Activated naive CD4-positive, alpha-beta T cell treated with anti-CD3 and anti-CD28 coated beads for 36 hours (primary cell): ENCODE measurements at regions not wholly inside any gene's neighbourhood (a gene's known extent, or its start where the extent isn't known, plus 50 kb on each side); places are given as distances from the start of the nearest gene placed in this dataset.
A peak's percentile ranks its signal among the peaks of the same experiment; 100 is the strongest.

Source experiments
- CTCF ChIA-PET: fragments of 350-600 bp; sonication (Branson Sonifier 250); formaldehyde crosslinking; loops from one replicate; lab custom pipeline; 2021; ENCODE audit warnings: antibody characterized with exemption; lab: Charles Lee
- DNase-seq: peaks from one replicate; pipeline ENCODE4 v3.0.0-alpha.2; 2020
- H3K27ac Mint-ChIP-seq: one replicate; pipeline ENCODE4 v1.8.0; 2021; ENCODE audit warnings: mild to moderate bottlenecking, mixed read lengths
- H3K27me3 Mint-ChIP-seq: one replicate; pipeline ENCODE4 v1.8.0; 2021; ENCODE audit warnings: low read depth, mixed read lengths
- H3K36me3 Mint-ChIP-seq: one replicate; pipeline ENCODE4 v1.8.0; 2021; ENCODE audit warnings: low read depth, mixed read lengths
- H3K4me1 Mint-ChIP-seq: one replicate; pipeline ENCODE4 v1.8.0; 2021; ENCODE audit warnings: low read depth, mixed read lengths
- H3K4me3 Mint-ChIP-seq: one replicate; pipeline ENCODE4 v1.8.0; 2021; ENCODE audit warnings: mild to moderate bottlenecking, moderate library complexity, mixed read lengths
- H3K9me3 Mint-ChIP-seq: one replicate; pipeline ENCODE4 v1.8.0; 2021; ENCODE audit warnings: mixed read lengths
- intact Hi-C: fragments of 100-400 bp; cut with micrococcal nuclease; formaldehyde crosslinking; loops from one replicate; pipeline ENCODE4 v1.15.1; 2023

DNA sequence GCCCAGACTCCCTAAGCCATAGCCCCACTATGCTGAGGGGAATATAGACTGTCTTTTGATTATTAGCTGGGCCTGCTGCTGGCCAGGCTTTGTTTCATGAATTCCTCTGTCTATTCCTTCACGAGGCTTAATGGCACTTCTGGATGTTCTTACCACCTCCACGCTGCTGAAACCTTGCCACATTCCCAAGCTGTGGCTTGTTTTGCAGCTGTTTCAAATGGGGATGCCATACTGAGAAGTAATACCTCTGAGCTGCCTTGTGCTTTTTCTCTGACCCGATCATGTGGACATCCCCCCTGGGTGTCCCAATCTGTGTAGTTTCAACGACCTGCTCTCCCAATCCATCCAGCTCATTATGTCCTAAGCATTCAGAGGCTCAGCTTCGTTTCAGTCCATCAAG is 114.1 kb downstream of the ICOS start:
- H3K36me3 Mint-ChIP-seq, result no peaks in the 10 kb centered on the region
- no peaks in the 10 kb centered on the region for H3K27me3 Mint-ChIP-seq
- CTCF ChIA-PET, result interaction anchor here (0.6 to 3.8 kb wide), 20 partner anchors 11 to 474 kb away, joined by 3 to 12 read pairs (median 4); no protein-coding TSS in a partner anchor
- peaks cover 24% of the 10 kb centered on the region for H3K4me1 Mint-ChIP-seq
- no peak overlapping the region for H3K4me3 Mint-ChIP-seq
- intact Hi-C loops, result loop anchor here (1.0 to 2.0 kb wide), 2 partner anchors 26 to 121 kb away; no protein-coding TSS in a partner anchor
- no peaks in the 10 kb centered on the region for H3K9me3 Mint-ChIP-seq
- no peak for DNase-seq
- no peak overlapping the region for H3K27ac Mint-ChIP-seq

DNA sequence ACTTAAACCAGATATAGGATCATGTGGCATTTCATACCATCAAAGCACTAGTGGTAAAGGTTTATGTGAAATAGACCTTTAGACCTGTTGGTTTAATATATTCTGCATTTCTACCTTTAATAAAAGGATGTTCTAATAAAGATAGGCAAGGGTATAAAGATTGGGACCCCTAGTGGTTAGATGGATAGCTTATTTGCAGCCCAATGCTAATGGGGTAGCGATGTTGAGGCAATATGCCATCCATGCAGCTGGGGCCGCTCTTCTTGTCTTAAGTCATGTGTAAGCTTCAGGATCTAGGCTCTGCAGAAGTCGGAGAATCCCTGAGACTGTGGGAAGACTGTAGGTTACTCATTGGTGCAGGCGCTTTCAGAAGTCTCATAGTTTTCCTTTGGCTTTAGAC is 114.9 kb downstream of the ICOS start:
- CTCF ChIA-PET, result interaction anchor here (0.6 to 2.2 kb wide), 18 partner anchors 11 to 220 kb away, joined by 3 to 12 read pairs (median 4); no protein-coding TSS in a partner anchor
- intact Hi-C loops, result loop anchor here (1.0 to 2.0 kb wide), 2 partner anchors 27 to 122 kb away; no protein-coding TSS in a partner anchor

DNA sequence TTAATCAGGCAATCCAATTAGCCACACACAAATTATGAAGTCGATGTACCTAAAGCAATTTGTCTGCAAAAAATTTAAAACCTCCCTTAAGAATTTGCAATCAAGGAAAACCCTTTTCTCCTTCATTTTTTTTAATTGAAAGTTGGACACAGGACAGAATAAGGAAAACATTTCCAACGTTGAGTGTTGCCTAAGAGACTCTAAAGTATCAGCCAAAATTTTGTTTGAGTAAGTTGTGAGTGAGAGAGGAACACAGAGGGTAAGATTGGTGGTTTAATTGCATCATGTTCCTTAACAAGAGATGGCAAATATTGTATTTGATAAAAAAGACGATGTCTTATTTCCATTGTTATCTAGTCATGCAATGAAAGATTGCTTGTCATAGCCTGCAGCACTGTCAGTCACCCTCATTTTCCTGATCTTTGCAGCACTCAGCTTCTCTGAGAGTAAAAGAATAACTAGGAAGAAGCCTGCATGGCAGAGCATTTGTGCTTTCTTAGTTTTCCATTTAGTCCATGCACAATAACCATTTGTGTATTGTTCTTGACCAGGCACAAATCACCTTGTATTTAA is 115.5 kb downstream of the ICOS start:
- no peaks in the 10 kb centered on the region for H3K9me3 Mint-ChIP-seq
- CTCF ChIA-PET, result interaction anchor here (0.5 to 2.2 kb wide), 10 partner anchors 10 to 123 kb away, joined by 3 to 12 read pairs (median 7); no protein-coding TSS in a partner anchor
- H3K4me1 Mint-ChIP-seq, result peaks cover 13% of the 10 kb centered on the region
- intact Hi-C loops, result loop anchor here (1.0 to 2.0 kb wide), 2 partner anchors 27 to 123 kb away; no protein-coding TSS in a partner anchor
- no peak for DNase-seq
- H3K4me3 Mint-ChIP-seq, result no peak overlapping the region
- H3K36me3 Mint-ChIP-seq, result no peaks in the 10 kb centered on the region
- H3K27me3 Mint-ChIP-seq, result no peaks in the 10 kb centered on the region
- no peak overlapping the region for H3K27ac Mint-ChIP-seq

More for the DNA sequence above, 114.9 kb downstream of the ICOS start:
- no peaks in the 10 kb centered on the region for H3K27me3 Mint-ChIP-seq
- no peak overlapping the region for H3K4me3 Mint-ChIP-seq
- H3K27ac Mint-ChIP-seq, result no peak overlapping the region
- H3K9me3 Mint-ChIP-seq, result no peaks in the 10 kb centered on the region
- peaks cover 17% of the 10 kb centered on the region for H3K4me1 Mint-ChIP-seq
- DNase-seq, result no peak
- H3K36me3 Mint-ChIP-seq, result no peaks in the 10 kb centered on the region

DNA sequence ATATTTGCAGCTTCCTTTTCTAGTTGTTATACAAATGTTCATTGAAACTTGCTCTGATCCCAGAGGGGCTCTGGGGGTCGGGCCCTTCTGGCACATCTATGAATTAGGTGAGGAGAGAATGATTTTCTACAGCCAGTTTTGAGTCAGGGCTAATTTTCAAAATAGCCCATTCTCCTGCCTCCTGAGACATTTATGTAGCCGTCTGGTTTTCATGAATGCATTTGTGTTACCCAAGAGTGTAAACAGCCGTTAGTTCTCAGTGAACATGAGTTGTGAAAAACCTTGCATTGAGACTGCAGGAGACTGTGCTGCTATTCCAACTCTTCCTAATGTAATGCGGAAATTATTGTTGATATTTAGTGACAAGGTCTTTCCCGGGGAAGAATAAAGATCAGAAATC is 122.5 kb downstream of the ICOS start:
- Mint-ChIP-seq H3K9me3 (no peaks in the 10 kb centered on the region), H3K36me3 (no peaks in the 10 kb centered on the region), H3K4me3 (no peak overlapping the region), H3K27me3 (no peaks in the 10 kb centered on the region), H3K4me1 (peaks cover 2% of the 10 kb centered on the region), H3K27ac (no peak overlapping the region)
- no peak for DNase-seq
- CTCF ChIA-PET, result interaction anchor here (0.8 kb wide), 1 partner anchor 13 kb away, joined by 3 read pairs; no protein-coding TSS in a partner anchor
- intact Hi-C loops, result no loop called here

DNA sequence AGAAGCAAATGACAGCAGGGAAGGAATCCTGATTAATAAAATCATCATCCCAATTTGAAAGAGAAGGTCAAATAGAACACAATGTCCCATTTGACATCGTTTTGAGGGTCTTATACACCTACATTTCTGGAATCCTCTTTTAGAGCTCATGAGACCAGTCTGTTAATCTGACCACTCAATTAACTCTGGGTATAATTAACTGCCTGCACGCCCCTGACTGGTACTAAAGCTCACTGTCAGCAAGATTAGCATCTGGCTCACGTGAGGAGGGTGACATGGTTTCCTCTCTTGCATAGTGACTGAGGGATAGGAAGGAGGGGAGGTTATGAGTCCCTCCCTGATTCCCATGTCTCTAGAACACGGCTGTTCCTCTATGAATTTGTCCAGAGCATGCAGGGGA is 124.3 kb downstream of the ICOS start:
- no peak overlapping the region for H3K4me3 Mint-ChIP-seq
- peaks cover 2% of the 10 kb centered on the region for H3K4me1 Mint-ChIP-seq
- H3K36me3 Mint-ChIP-seq, result no peaks in the 10 kb centered on the region
- no peaks in the 10 kb centered on the region for H3K9me3 Mint-ChIP-seq
- no peak for DNase-seq
- intact Hi-C loops, result no loop called here
- CTCF ChIA-PET, result interaction anchor here (3.9 kb wide), 1 partner anchor 12 kb away, joined by 19 read pairs; no protein-coding TSS in a partner anchor
- H3K27ac Mint-ChIP-seq, result no peak overlapping the region
- H3K27me3 Mint-ChIP-seq, result no peaks in the 10 kb centered on the region

DNA sequence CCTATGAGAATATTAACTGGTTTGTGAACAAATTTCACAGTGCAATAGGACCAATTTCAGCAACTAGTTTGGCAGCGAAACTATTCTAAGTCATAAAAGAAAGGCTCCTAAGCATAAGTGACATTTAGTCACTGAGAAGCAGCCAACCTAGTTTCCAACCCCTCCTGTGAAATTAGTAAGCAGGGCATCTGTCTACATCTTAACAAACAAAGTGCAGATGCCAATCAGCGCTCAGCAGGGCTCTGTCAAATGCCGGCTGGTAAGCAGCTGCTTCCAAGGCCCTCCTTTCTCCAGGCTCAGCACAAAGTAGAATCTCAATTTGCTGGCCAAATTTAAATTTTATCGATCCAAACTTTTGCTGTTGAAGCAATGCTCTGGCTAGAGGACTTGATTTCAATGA is 124.7 kb downstream of the ICOS start:
- H3K4me3 Mint-ChIP-seq, result no peak overlapping the region
- no peaks in the 10 kb centered on the region for H3K27me3 Mint-ChIP-seq
- peaks cover 2% of the 10 kb centered on the region for H3K4me1 Mint-ChIP-seq
- no peak for DNase-seq
- intact Hi-C loops, result no loop called here
- CTCF ChIA-PET, result interaction anchor here (1.8 to 3.9 kb wide), 2 partner anchors 10 to 12 kb away, joined by 9 to 19 read pairs; no protein-coding TSS in a partner anchor
- no peaks in the 10 kb centered on the region for H3K36me3 Mint-ChIP-seq
- no peaks in the 10 kb centered on the region for H3K9me3 Mint-ChIP-seq
- H3K27ac Mint-ChIP-seq, result no peak overlapping the region

DNA sequence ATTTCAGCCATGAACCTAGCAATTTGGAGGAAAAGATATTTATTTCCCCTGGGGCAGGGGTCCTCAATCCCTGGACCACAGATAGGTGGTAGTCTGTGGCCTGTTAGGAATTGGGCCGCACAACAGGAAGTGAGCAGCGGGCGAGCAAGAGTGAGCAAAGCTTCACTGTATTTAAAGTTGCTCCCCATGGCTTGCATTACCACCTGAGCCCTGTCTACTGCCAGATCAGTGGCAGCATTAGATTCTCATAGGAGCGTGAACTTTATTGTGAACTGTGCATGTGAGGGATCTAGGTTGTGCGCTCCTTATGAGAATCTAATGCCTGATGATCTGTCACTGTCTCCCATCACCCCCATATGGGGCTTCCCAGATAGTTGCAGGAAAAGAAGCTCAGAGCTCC is 127.6 kb downstream of the ICOS start:
- H3K4me3 Mint-ChIP-seq, result no peak overlapping the region
- peaks cover 2% of the 10 kb centered on the region for H3K4me1 Mint-ChIP-seq
- no peaks in the 10 kb centered on the region for H3K27me3 Mint-ChIP-seq
- H3K9me3 Mint-ChIP-seq, result no peaks in the 10 kb centered on the region
- CTCF ChIA-PET, result interaction anchor here (3.9 kb wide), 1 partner anchor 9 kb away, joined by 19 read pairs; no protein-coding TSS in a partner anchor
- no peaks in the 10 kb centered on the region for H3K36me3 Mint-ChIP-seq
- DNase-seq, result no peak
- intact Hi-C loops, result no loop called here
- H3K27ac Mint-ChIP-seq, result no peak overlapping the region

DNA sequence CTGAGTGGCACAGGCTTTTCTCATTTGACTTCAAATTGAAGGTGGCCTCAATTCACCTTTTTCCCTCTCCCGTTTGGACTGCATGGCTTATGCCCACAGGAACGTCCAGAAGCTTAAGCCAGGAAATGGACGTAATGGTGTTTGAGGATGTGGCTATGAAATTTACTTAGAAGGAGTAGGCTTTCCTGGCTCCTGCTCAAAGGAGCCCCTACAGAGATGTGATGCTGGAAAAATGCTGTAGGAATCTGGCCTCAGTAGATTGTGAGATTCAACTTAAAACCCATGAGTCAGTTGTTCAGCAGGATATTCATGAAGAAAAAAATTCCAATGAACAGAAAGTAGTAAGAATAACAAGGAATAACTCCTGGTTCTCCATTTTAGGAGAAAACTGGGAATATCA is 129.0 kb downstream of the ICOS start:
- CTCF ChIA-PET, result interaction anchor here (0.9 to 1.1 kb wide), 2 partner anchors 9 to 15 kb away, joined by 3 to 4 read pairs; no protein-coding TSS in a partner anchor
- no peak overlapping the region for H3K4me3 Mint-ChIP-seq
- H3K4me1 Mint-ChIP-seq, result peaks cover 5% of the 10 kb centered on the region
- no peak for DNase-seq
- H3K27ac Mint-ChIP-seq, result no peak overlapping the region
- H3K36me3 Mint-ChIP-seq, result no peaks in the 10 kb centered on the region
- no peaks in the 10 kb centered on the region for H3K9me3 Mint-ChIP-seq
- intact Hi-C loops, result no loop called here
- no peaks in the 10 kb centered on the region for H3K27me3 Mint-ChIP-seq

DNA sequence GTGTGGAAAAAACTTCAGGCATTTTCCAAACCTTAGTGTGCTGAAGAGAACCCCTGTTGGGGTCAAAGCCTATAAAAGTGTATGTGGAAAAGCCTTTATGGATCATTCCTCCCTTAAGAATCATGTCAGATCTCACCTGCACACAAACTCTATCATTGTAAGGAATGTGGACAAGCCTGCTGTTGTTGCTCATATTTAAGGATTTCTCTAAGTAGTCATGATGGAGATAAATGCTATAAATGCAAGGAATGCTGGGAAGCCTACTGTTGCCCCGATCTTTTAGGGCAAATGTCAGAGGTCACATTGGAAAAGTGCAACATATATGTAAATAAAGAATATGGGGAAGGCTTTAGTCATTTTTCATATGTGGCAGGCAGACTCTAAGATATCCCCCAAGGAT is 129.5 kb downstream of the ICOS start:
- Mint-ChIP-seq H3K27ac (no peak overlapping the region), H3K4me3 (no peak overlapping the region), H3K9me3 (no peaks in the 10 kb centered on the region), H3K4me1 (peaks cover 4% of the 10 kb centered on the region), H3K27me3 (no peaks in the 10 kb centered on the region), H3K36me3 (no peaks in the 10 kb centered on the region)
- intact Hi-C loops, result no loop called here
- no peak for DNase-seq
- CTCF ChIA-PET, result interaction anchor here (1.1 kb wide), 1 partner anchor 84 kb away, joined by 4 read pairs; no protein-coding TSS in a partner anchor

DNA sequence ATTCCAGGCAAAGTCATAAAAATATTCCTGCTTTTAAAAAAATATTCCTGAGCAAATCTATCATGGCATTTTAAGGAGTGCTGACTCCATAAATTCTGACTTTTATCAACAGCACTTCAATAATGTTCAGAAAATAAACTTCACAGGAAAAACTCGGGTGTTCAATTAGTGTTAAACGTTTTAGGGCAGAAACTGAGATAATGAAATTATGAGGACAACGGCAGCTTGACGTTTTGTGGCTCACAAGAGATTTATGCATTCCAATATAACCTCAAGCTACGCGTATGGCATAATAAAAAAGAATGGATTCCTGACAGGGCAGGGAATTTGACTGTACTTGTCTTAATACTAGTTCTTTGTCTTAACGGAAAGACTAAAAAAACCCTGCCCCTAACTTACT is 133.2 kb downstream of the ICOS start:
- no peak for DNase-seq
- no peak overlapping the region for H3K27ac Mint-ChIP-seq
- intact Hi-C loops, result loop anchor here (5.0 kb wide), 3 partner anchors 143 to 192 kb away; no protein-coding TSS in a partner anchor
- H3K36me3 Mint-ChIP-seq, result no peaks in the 10 kb centered on the region
- CTCF ChIA-PET, result interaction anchor here (1.3 to 9.2 kb wide), 2 partner anchors 11 to 108 kb away, joined by 3 to 142 read pairs; no protein-coding TSS in a partner anchor
- H3K4me3 Mint-ChIP-seq, result no peak overlapping the region
- H3K9me3 Mint-ChIP-seq, result no peaks in the 10 kb centered on the region
- H3K27me3 Mint-ChIP-seq, result peaks cover 2% of the 10 kb centered on the region
- peaks cover 10% of the 10 kb centered on the region for H3K4me1 Mint-ChIP-seq

DNA sequence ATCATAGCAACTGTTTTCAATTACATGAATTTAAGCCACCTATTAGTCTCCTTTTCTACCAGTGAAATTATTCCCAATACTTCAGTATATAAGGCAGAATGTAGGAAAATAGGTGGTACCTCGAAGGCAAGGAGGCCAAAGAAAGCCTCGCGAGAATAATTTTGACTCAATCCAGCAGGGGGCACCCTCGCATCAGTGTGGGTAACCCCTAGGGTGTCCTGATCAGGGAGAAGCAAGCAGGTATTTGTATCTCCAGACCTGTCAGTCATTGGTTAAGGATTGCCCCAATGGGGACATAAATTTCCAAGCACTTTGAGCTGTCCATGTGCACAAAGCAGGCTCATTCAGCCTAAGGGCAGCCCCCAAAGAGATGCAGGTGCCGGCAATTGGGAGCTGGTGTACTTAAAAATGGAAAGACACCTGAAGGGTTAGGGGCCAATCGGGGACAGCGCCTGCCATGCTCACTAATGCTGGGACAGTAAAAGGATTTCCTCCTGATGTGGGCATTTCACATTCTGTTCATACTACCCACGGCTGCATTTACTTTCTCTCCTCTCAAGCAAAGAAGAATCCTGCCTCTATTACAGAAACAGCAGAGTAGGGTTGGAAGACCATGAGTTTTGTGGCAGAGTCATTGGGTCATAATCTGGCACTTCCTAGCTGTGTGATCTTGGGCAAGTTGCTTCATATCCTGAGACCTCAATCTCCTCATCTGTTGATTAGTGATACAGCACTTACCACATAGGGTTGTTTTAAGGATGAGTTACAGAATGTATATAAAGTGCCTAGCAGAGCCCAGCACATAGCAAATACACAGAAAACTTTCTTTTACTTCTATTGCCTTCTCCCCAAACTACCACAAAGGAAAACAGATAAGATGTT is 136.1 kb downstream of the ICOS start:
- CTCF ChIA-PET, result interaction anchor here (0.6 to 9.2 kb wide), 35 partner anchors 8 to 247 kb away, joined by 3 to 142 read pairs (median 4); no protein-coding TSS in a partner anchor
- H3K4me1 Mint-ChIP-seq, result peaks cover 10% of the 10 kb centered on the region
- peak; percentile 92 for DNase-seq
- intact Hi-C loops, result loop anchor here (1.0 to 5.0 kb wide), 8 partner anchors 32 to 253 kb away; no protein-coding TSS in a partner anchor
- no peak overlapping the region for H3K4me3 Mint-ChIP-seq
- no peak overlapping the region for H3K27ac Mint-ChIP-seq
- H3K36me3 Mint-ChIP-seq, result no peaks in the 10 kb centered on the region
- no peaks in the 10 kb centered on the region for H3K9me3 Mint-ChIP-seq
- H3K27me3 Mint-ChIP-seq, result peaks cover 2% of the 10 kb centered on the region

DNA sequence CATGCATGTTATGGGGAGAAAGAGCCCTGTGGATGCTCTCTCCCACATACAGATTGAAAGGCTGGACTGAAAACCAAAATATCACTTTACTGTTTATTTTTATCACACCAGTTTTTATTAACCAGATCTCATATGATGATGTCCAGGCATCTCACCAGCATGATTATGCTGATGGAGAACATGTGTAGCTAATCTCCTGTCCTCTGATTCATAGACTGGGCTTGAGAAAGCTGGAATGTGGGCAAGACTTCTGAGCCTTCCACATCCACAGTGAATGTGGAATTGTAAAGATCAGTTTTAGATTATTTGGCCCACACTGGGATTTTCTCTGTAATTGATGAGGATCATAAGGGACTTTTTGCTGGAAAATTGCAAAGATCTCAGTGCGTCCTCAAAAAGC is 137.9 kb downstream of the ICOS start:
- peaks cover 4% of the 10 kb centered on the region for H3K9me3 Mint-ChIP-seq
- peaks cover 2% of the 10 kb centered on the region for H3K27me3 Mint-ChIP-seq
- intact Hi-C loops, result loop anchor here (5.0 kb wide), 3 partner anchors 147 to 188 kb away; no protein-coding TSS in a partner anchor
- CTCF ChIA-PET, result interaction anchor here (0.7 to 9.2 kb wide), 10 partner anchors 12 to 187 kb away, joined by 3 to 142 read pairs (median 4); no protein-coding TSS in a partner anchor
- no peaks in the 10 kb centered on the region for H3K36me3 Mint-ChIP-seq
- no peak overlapping the region for H3K27ac Mint-ChIP-seq
- H3K4me1 Mint-ChIP-seq, result peaks cover 14% of the 10 kb centered on the region
- no peak for DNase-seq
- no peak overlapping the region for H3K4me3 Mint-ChIP-seq
